Upper lobe of left lung (tissue), 6 donors: ENCODE measurements at regions not wholly inside any gene's neighbourhood (a gene's known extent, or its start where the extent isn't known, plus 50 kb on each side); places are given as distances from the start of the nearest gene placed in this dataset.
A peak's percentile ranks its signal among the peaks of the same experiment; 100 is the strongest.

Source experiments
- ATAC-seq, 2 donors: fragments of 200-7000 bp; cut with Tn5 transposase; one replicate each; pipeline ENCODE4 v1.9.1; 2022; ENCODE audit warnings: mild to moderate bottlenecking in 2 of 2, moderate library complexity in 2 of 2; ENCODE audit not compliant: low FRiP score in 2 of 2
- DNase-seq, 2 donors: peaks; one replicate each; pipeline ENCODE4 v3.0.0-alpha.2; 2019 to 2020
- H3K27ac ChIP-seq, 4 donors: fragments of 200-600 bp; sonication (generic); one replicate each; pipeline ENCODE4 v1.5.1; 2016 to 2019
- H3K27me3 ChIP-seq, 4 donors: fragments of 200-600 bp; sonication (generic); one replicate each; pipeline ENCODE4 v1.5.1; 2017 to 2019
- H3K36me3 ChIP-seq, 4 donors: fragments of 200-600 bp; sonication (generic); one replicate each; pipeline ENCODE4 v1.5.1; 2016 to 2019
- H3K4me1 ChIP-seq, 4 donors: fragments of 200-600 bp; sonication (generic); one replicate each; pipeline ENCODE4 v1.5.1; 2018 to 2019
- H3K4me3 ChIP-seq, 4 donors: fragments of 200-600 bp; sonication (generic); one replicate each; pipeline ENCODE4 v1.5.1; 2017 to 2019; ENCODE audit warnings: mild to moderate bottlenecking in 2 of 4, moderate library complexity in 1 of 4
- H3K9me3 ChIP-seq, 4 donors: fragments of 200-600 bp; sonication (generic); one replicate each; pipeline ENCODE4 v1.5.1; 2018 to 2019
- CTCF ChIP-seq, 6 experiments: fragments of 450-650 bp in 4 of 6; fragments of 200-600 bp in 2 of 6; sonication (generic) in 2 of 6; IDR thresholded peaks; one replicate each; pipeline ENCODE4 v1.5.1; 2016 to 2019; ENCODE audit warnings: antibody characterized with exemption in 6 of 6
- EP300 ChIP-seq, 4 donors: sonication (generic); formaldehyde crosslinking; IDR thresholded peaks; one replicate each; pipeline ENCODE4 v1.5.1; 2017; ENCODE audit warnings: antibody characterized with exemption in 4 of 4, control low read depth in 2 of 4
- POLR2A ChIP-seq, 4 donors: fragments of 450-650 bp; IDR thresholded peaks; one replicate each; pipeline ENCODE4 v1.5.1; 2016 to 2017; ENCODE audit warnings: antibody characterized with exemption in 4 of 4, mild to moderate bottlenecking in 2 of 4
- POLR2AphosphoS5 ChIP-seq, 2 donors: sonication (generic); formaldehyde crosslinking; IDR thresholded peaks; one replicate each; pipeline ENCODE4 v1.5.1; 2017; ENCODE audit warnings: antibody characterized with exemption in 2 of 2
- WGBS, 2 donors: methylation state at CpG; one replicate each; pipeline ENCODE4 v1.1.5; 2017 to 2018; 5-methylcytosine and 5-hydroxymethylcytosine counted together
- donor health status: DM: no; HTN: no; CAD: no; lungs with moderate emphysema.
- donor health status: DM: no; HTN: yes; CAD: no; lungs with severe emphysema.

DNA sequence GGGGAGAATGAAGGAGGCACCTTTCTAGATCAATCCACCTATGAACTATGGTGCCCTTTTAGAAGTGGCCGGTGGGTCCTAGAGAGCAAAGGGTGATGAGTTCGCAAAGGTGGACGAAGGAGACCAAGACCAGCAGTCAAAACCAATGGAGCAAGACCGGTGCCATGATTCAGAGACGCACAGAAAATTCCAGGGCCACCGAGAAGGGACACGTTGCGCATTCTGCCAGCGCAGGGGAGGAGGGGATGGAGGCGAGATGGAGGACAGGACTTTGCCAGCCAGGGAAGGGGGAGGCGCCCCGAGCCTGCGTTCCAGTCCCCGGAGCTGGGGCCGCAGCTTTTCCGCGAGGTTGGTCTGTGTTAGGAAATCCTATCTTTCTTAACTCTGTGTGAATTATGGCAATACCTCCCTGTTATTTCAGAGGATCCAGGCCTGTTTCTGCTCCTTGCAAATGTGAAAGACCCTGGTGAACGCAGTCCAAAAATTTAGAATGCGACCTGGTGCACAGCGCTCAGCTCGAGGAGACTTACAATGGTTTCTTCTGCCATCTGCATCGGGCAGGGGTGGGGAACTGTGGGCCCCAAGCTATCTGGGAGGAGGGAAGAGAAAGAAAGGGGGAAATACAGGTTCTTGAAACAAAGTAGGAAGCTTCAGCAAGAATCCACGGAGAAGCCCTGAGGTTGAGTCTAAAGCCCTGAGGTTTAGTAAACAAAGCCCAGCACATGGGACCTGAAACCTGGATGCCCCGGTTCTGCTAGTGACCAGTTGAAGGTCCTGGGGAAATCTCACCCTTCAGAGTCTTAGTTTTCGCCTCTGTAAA is 129.4 kb downstream of the MRPS6 start:
- H3K4me3 ChIP-seq, result peak overlapping the region in 3 of 4 donors; percentile 34 to 55 (median 54)
- peak overlapping the region; percentile 66 to 87 (median 76) for H3K27ac ChIP-seq
- no peaks in the 10 kb centered on the region for H3K9me3 ChIP-seq
- peak; percentile 61 to 80 for DNase-seq
- ATAC-seq, result peak; percentile 35 to 47
- peaks cover 20 to 51% (median 28%) of the 10 kb centered on the region in 4 donors for H3K4me1 ChIP-seq
- H3K27me3 ChIP-seq, result no peaks in the 10 kb centered on the region
- no peak for TF ChIP-seq EP300 (IDR thresholded peaks at IDR 0.05)
- no peak for TF ChIP-seq POLR2A (IDR thresholded peaks at IDR 0.05)
- no peak for TF ChIP-seq CTCF (IDR thresholded peaks at IDR 0.05)
- no peak for TF ChIP-seq POLR2AphosphoS5 (IDR thresholded peaks at IDR 0.05)
- 52 to 58% methylated on average over 18 to 21 of the region's 25 CpGs for WGBS, 2 donors
- no peaks in the 10 kb centered on the region for H3K36me3 ChIP-seq

DNA sequence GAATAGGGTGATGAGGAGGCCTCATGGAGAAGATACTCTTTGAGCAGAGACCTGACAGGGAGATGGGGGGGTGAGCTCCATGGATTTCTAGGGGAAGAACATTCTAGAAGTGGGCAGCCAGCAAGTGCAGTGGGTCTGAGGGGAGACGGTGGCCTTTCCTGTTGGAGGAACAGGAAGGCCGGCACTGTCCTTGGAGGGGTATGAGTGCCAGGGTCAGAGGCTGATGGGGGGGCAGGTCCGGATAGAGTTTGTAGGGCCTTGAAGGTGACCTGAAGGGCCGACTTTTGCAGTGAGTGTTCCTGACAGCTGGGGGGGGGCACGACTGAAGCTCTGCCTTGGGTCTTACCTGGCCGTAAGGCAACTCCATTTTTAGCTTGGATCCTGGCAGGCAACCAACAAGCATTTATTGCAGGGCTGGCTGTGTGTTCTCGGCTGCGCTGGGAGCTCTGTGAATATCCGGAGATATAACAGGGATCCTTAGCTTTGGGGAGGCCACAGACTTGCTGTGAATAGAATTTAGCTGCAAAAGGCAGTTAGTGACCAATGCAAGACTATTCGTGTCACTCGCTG is 130.6 kb downstream of the MRPS6 start:
- no peak for ATAC-seq
- DNase-seq, result no peak
- WGBS, 2 donors, result 84 to 85% methylated on average over 8 to 11 of the region's 11 CpGs
- Histone ChIP-seq H3K4me1 (peaks cover 20 to 49% (median 26%) of the 10 kb centered on the region in 4 donors), H3K36me3 (no peaks in the 10 kb centered on the region), H3K9me3 (no peaks in the 10 kb centered on the region), H3K27me3 (no peaks in the 10 kb centered on the region), H3K4me3 (no peak overlapping the region), H3K27ac (peak overlapping the region in 1 of 4 donors; percentile 87)
- TF ChIP-seq CTCF (IDR thresholded peaks at IDR 0.05) (no peak), POLR2AphosphoS5 (IDR thresholded peaks at IDR 0.05) (no peak), POLR2A (IDR thresholded peaks at IDR 0.05) (no peak), EP300 (IDR thresholded peaks at IDR 0.05) (no peak)

GRCh38 chr21:34204481-34205439 is 131.4 kb downstream of the MRPS6 start:
- TF ChIP-seq POLR2A (IDR thresholded peaks at IDR 0.05) (no peak), CTCF (IDR thresholded peaks at IDR 0.05) (no peak), EP300 (IDR thresholded peaks at IDR 0.05) (no peak), POLR2AphosphoS5 (IDR thresholded peaks at IDR 0.05) (no peak)
- Histone ChIP-seq H3K4me1 (peaks cover 12 to 41% (median 19%) of the 10 kb centered on the region in 4 donors), H3K9me3 (no peaks in the 10 kb centered on the region), H3K36me3 (no peaks in the 10 kb centered on the region), H3K27me3 (no peaks in the 10 kb centered on the region), H3K27ac (peak overlapping the region in 1 of 4 donors; percentile 14), H3K4me3 (no peak overlapping the region)
- ATAC-seq, result no peak
- DNase-seq, result peak in 1 of 2 donors; percentile 46
- WGBS, 2 donors, result 86 to 90% methylated on average over 11 to 13 of the region's 13 CpGs

DNA sequence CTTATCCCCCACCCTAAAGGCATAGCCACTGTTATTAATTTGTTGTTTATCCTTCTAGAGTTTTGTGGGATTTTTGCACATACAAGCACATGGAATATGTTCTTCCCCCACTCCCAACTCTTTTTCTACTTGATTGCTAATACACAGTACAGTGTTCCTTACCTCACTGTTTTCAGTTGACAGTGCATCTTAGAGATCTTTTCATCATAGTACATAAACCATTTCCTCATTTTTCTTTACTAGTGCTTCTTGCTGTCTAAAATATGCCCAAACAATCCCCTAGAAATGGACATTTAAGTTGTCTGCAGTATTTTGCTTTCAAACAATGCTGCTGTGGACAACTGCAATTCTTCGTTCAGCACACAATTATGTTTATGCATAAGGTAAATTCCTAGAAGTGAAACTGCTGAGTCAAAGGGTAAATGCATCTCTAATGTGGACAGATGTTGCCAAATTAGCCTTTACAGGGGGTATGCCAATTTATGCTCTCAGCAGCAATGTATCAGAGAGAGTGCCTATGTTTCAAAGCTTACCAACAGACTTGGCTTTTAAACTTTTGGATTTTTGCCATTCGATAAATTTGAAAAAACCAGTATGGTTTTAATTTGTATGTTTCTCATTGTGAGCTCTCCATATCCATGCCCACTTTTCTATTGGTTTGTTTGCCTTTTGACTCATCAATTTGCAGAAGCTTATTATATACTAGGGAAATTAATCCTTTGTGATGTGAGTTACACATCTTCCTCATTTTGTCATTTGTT is 132.6 kb downstream of the MRPS6 start:
- no peaks in the 10 kb centered on the region for H3K36me3 ChIP-seq
- no peaks in the 10 kb centered on the region for H3K27me3 ChIP-seq
- H3K4me1 ChIP-seq, result peaks cover 9 to 35% (median 17%) of the 10 kb centered on the region in 4 donors
- H3K9me3 ChIP-seq, result no peaks in the 10 kb centered on the region
- DNase-seq (no peak), ATAC-seq (no peak)
- WGBS, 2 donors, result 63 to 70% methylated on average over 2 of the region's 2 CpGs
- H3K4me3 ChIP-seq, result no peak overlapping the region
- H3K27ac ChIP-seq, result no peak overlapping the region
- TF ChIP-seq POLR2AphosphoS5 (IDR thresholded peaks at IDR 0.05), result no peak
- TF ChIP-seq CTCF (IDR thresholded peaks at IDR 0.05), result no peak
- no peak for TF ChIP-seq POLR2A (IDR thresholded peaks at IDR 0.05)
- no peak for TF ChIP-seq EP300 (IDR thresholded peaks at IDR 0.05)
